Adrenal gland (tissue), 5 donors: ENCODE measurements at regions not wholly inside any gene's neighbourhood (a gene's known extent, or its start where the extent isn't known, plus 50 kb on each side); places are given as distances from the start of the nearest gene placed in this dataset.

Experiments used
- POLR2A ChIP-seq, 2 donors: fragments of 450-650 bp; IDR thresholded peaks; one replicate each; pipeline ENCODE4 v1.6.1; 2017; ENCODE audit warnings: antibody characterized with exemption in 2 of 2, mild to moderate bottlenecking in 2 of 2, moderate library complexity in 1 of 2
- TF ChIP-seq, protein P1 (sequence below), 6 experiments: fragments of 450-650 bp in 4 of 6; fragments of 200-600 bp in 2 of 6; sonication (generic) in 1 of 6; IDR thresholded peaks; 1 replicate in 5 of 6; 2 replicates in 1 of 6; pipeline versions ENCODE4 v1.5.1 to v1.8.0; 2016 to 2021; ENCODE audit warnings: antibody characterized with exemption in 6 of 6, mild to moderate bottlenecking in 2 of 6, moderate library complexity in 1 of 6
- donor health status: DM: no; HTN: no; CAD: no.

DNA sequence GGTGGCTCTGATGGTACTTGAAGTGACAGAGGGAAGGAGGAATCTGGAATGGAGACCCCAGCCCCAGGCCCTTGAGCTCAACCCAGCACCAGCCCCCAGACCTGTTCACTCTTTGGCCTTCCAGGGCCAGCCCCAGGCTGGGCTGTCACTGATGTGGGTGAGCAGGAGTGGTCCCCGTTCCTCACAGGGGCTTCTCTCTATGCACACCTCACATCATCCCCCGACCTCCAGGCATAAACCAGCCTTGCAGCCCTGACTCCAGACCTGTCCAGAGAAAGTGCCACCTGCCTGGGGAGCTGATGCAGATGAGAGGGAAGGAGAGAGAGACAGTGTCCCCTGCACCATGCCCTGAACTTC is 182.6 kb upstream of the SDK2 start:
- TF ChIP-seq, protein P1, sequence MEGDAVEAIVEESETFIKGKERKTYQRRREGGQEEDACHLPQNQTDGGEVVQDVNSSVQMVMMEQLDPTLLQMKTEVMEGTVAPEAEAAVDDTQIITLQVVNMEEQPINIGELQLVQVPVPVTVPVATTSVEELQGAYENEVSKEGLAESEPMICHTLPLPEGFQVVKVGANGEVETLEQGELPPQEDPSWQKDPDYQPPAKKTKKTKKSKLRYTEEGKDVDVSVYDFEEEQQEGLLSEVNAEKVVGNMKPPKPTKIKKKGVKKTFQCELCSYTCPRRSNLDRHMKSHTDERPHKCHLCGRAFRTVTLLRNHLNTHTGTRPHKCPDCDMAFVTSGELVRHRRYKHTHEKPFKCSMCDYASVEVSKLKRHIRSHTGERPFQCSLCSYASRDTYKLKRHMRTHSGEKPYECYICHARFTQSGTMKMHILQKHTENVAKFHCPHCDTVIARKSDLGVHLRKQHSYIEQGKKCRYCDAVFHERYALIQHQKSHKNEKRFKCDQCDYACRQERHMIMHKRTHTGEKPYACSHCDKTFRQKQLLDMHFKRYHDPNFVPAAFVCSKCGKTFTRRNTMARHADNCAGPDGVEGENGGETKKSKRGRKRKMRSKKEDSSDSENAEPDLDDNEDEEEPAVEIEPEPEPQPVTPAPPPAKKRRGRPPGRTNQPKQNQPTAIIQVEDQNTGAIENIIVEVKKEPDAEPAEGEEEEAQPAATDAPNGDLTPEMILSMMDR (IDR thresholded peaks at IDR 0.05), result no peak
- TF ChIP-seq POLR2A (IDR thresholded peaks at IDR 0.05), result no peak
